ENCODE measurements at regions not wholly inside any gene's neighbourhood (a gene's known extent, or its start where the extent isn't known, plus 50 kb on each side); places are given as distances from the start of the nearest gene placed in this dataset.
A peak's percentile ranks its signal among the peaks of the same experiment; 100 is the strongest.

DNA sequence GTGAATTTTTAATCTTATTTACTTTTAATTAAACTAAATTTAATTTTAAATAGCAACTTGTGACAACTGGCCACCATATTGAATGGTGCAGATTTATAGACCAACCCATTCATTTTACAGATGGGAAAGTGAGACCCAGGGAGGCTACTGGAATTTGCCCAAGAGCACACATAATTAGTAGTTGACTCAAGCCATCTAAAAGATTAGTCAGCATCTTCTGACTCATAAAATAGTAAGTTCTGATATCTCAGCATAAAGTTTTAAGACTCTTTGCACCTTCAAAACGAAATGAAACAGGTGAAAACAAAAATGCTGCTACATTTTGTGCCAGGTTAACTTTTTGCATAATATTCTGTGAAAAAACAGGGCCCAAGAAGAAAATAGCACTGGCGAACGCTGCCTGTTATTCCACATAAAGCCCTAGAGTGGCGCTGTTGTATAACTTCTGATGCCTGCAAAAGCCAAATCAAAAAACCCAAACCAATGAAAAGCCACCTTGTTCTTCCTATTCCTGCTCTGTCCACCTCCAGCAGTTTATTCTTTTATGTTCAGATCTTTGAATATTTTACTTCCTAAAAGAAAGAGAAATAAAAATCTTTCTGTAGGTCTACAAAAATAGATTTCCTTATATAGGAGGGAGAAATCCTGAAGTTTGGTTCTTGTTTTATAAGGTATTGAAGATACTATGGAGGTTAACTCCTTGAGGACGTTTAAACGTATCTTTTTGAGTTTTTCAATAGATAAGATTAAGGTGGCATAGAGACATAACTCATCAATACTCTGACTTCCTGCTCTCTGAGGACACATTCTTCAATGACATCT is 62.8 kb downstream of the OTOL1 start:
- Histone ChIP-seq H3K9me3 (ENCODE audit: insufficient read depth, low read depth, low read length) (no peaks in the 10 kb centered on the region), H3K9ac (ENCODE audit: low read length) (no peak overlapping the region), H3K79me2 (ENCODE audit: insufficient read depth, low read length) (no peaks in the 10 kb centered on the region), H3K27ac (ENCODE audit: low read depth, low read length) (no peak overlapping the region), H4K20me1 (ENCODE audit: insufficient read depth, low read length) (no peaks in the 10 kb centered on the region), H3K4me3 (ENCODE audit: insufficient read depth, low read depth, low read length) (no peak overlapping the region), H3K36me3 (ENCODE audit: insufficient read depth, low read length) (no peaks in the 10 kb centered on the region), H3K27me3 (ENCODE audit: insufficient read depth, low read length) (peaks cover 7% of the 10 kb centered on the region), H3K4me2 (ENCODE audit: low read length) (peak overlapping the region; percentile 46), H2AFZ (ENCODE audit: low read depth, low read length) (no peak overlapping the region), H3K4me1 (ENCODE audit: insufficient read depth, low read length) (peaks cover 17% of the 10 kb centered on the region)
- FAIRE-seq (no peak), DNase-seq (ENCODE audit: low read depth) (peak; percentile 45)
- Mint-ChIP-seq H3K4me3 (ENCODE audit: unreplicated experiment) (no peak overlapping the region), H3K9me3 (ENCODE audit: unreplicated experiment) (no peaks in the 10 kb centered on the region), H3K36me3 (ENCODE audit: low read depth, unreplicated experiment) (no peaks in the 10 kb centered on the region), H3K4me1 (ENCODE audit: low read depth, unreplicated experiment) (peaks cover 19% of the 10 kb centered on the region), H3K27me3 (ENCODE audit: low read depth, unreplicated experiment) (no peaks in the 10 kb centered on the region), H3K27ac (ENCODE audit: unreplicated experiment) (no peak overlapping the region)
- TF ChIP-seq, protein P1, sequence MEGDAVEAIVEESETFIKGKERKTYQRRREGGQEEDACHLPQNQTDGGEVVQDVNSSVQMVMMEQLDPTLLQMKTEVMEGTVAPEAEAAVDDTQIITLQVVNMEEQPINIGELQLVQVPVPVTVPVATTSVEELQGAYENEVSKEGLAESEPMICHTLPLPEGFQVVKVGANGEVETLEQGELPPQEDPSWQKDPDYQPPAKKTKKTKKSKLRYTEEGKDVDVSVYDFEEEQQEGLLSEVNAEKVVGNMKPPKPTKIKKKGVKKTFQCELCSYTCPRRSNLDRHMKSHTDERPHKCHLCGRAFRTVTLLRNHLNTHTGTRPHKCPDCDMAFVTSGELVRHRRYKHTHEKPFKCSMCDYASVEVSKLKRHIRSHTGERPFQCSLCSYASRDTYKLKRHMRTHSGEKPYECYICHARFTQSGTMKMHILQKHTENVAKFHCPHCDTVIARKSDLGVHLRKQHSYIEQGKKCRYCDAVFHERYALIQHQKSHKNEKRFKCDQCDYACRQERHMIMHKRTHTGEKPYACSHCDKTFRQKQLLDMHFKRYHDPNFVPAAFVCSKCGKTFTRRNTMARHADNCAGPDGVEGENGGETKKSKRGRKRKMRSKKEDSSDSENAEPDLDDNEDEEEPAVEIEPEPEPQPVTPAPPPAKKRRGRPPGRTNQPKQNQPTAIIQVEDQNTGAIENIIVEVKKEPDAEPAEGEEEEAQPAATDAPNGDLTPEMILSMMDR (IDR thresholded peaks at IDR 0.05; ENCODE audit: insufficient read depth, low read depth, low read length) = peak; percentile 95
- no peak for TF ChIP-seq EZH2 (IDR thresholded peaks at IDR 0.05; ENCODE audit: insufficient read depth, low read length)

DNA sequence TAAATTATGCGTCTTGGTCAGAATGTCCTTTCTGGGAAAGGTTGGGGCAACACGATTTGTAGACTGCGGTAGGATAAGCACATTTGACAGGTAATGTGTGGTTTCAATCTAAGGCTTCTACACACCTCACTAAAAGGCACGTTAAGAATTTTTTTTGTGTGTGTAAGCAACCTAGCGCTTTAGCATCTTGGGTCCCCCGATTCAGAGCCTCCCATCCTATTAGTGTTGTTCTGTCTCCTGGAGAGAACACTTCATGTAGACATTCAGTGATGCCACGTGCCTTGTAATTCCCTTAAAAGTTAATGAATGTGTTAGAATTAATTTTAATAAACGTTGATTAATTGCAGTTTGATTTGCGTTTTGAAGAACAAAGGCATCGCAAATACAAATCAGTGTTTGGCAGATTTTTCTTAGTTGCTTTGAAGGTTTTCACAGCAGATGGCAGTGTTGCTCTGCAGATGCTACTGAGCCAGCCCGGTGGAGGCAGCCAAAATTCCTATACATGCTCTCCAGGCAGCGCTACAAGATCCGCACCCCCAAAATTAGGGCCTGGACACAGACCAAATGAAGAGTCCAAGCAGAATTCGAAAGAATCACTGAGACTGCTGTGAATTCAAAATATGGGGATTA is 63.5 kb downstream of the OTOL1 start:
- H3K4me3 ChIP-seq (ENCODE audit: insufficient read depth, low read depth, low read length) = no peak overlapping the region
- no peaks in the 10 kb centered on the region for H3K9me3 ChIP-seq (ENCODE audit: insufficient read depth, low read depth, low read length)
- no peak overlapping the region for H3K9ac ChIP-seq (ENCODE audit: low read length)
- peak; percentile 18 for DNase-seq (ENCODE audit: low read depth)
- H3K36me3 ChIP-seq (ENCODE audit: insufficient read depth, low read length) = no peaks in the 10 kb centered on the region
- Mint-ChIP-seq H3K4me1 (ENCODE audit: low read depth, unreplicated experiment) (peaks cover 19% of the 10 kb centered on the region), H3K9me3 (ENCODE audit: unreplicated experiment) (no peaks in the 10 kb centered on the region), H3K36me3 (ENCODE audit: low read depth, unreplicated experiment) (no peaks in the 10 kb centered on the region), H3K27ac (ENCODE audit: unreplicated experiment) (no peak overlapping the region), H3K27me3 (ENCODE audit: low read depth, unreplicated experiment) (no peaks in the 10 kb centered on the region), H3K4me3 (ENCODE audit: unreplicated experiment) (no peak overlapping the region)
- no peak for FAIRE-seq
- no peak overlapping the region for H2AFZ ChIP-seq (ENCODE audit: low read depth, low read length)
- no peaks in the 10 kb centered on the region for H3K79me2 ChIP-seq (ENCODE audit: insufficient read depth, low read length)
- no peak overlapping the region for H3K27ac ChIP-seq (ENCODE audit: low read depth, low read length)
- H3K27me3 ChIP-seq (ENCODE audit: insufficient read depth, low read length) = peaks cover 7% of the 10 kb centered on the region
- peaks cover 17% of the 10 kb centered on the region for H3K4me1 ChIP-seq (ENCODE audit: insufficient read depth, low read length)
- H3K4me2 ChIP-seq (ENCODE audit: low read length) = peak overlapping the region; percentile 43
- TF ChIP-seq, protein P1 (IDR thresholded peaks at IDR 0.05; ENCODE audit: insufficient read depth, low read depth, low read length) = peak; percentile 73
- no peak for TF ChIP-seq EZH2 (IDR thresholded peaks at IDR 0.05; ENCODE audit: insufficient read depth, low read length)
- H4K20me1 ChIP-seq (ENCODE audit: insufficient read depth, low read length) = no peaks in the 10 kb centered on the region
